ENCODE measurements at regions not wholly inside any gene's neighbourhood (a gene's known extent, or its start where the extent isn't known, plus 50 kb on each side); places are given as distances from the start of the nearest gene placed in this dataset.

- DNase-seq, result no peak
- H3K27me3 ChIP-seq, result peaks cover 19 to 74% (median 61%) of the 10 kb centered on the region in 7 donors
- WGBS, 2 donors, result 23 to 29% methylated on average over 7 of the region's 7 CpGs
Observed at GRCh38 chr10:23692736-23693135, 253.9 kb downstream of the OTUD1 start.

GRCh38 chr10:23693501-23693901 is 254.6 kb downstream of the OTUD1 start:
- intact Hi-C loops (cut with DNase I), result no loop called here
- 2 to 3% methylated on average over 23 of the region's 23 CpGs for WGBS, 2 donors
- Histone ChIP-seq H3K4me1 (peaks cover 3 to 22% (median 18%) of the 10 kb centered on the region in 9 donors), H3K9me3 (no peaks in the 10 kb centered on the region), H3K27ac (no peak overlapping the region), H3K36me3 (no peaks in the 10 kb centered on the region), H3K4me3 (no peak overlapping the region), H3K27me3 (peaks cover 19 to 82% (median 68%) of the 10 kb centered on the region in 7 donors)
- ATAC-seq (no peak), DNase-seq (no peak)
- TF ChIP-seq CTCF (IDR thresholded peaks at IDR 0.05), result no peak

More at GRCh38 chr10:23692736-23693135, 253.9 kb downstream of the OTUD1 start:
- Histone ChIP-seq H3K4me3 (no peak overlapping the region), H3K27ac (no peak overlapping the region), H3K9me3 (no peaks in the 10 kb centered on the region), H3K4me1 (peaks cover 3 to 22% (median 18%) of the 10 kb centered on the region in 9 donors), H3K36me3 (no peaks in the 10 kb centered on the region)
- intact Hi-C loops (cut with DNase I), result no loop called here
- no peak for TF ChIP-seq CTCF (IDR thresholded peaks at IDR 0.05)
- no peak for ATAC-seq

- DNase-seq (no peak), ATAC-seq (no peak)
- TF ChIP-seq CTCF (IDR thresholded peaks at IDR 0.05), result no peak
- H3K4me1 ChIP-seq, result peaks cover 3 to 22% (median 18%) of the 10 kb centered on the region in 9 donors
- H3K9me3 ChIP-seq, result no peaks in the 10 kb centered on the region
- no peaks in the 10 kb centered on the region for H3K36me3 ChIP-seq
- H3K27me3 ChIP-seq, result peaks cover 19 to 86% (median 66%) of the 10 kb centered on the region in 7 donors
- intact Hi-C loops (cut with DNase I), result no loop called here
- H3K4me3 ChIP-seq, result peak overlapping the region in 5 of 10 donors; percentile 23 to 47 (median 44)
- WGBS, 2 donors, result 1% methylated on average over 18 of the region's 18 CpGs
- H3K27ac ChIP-seq, result no peak overlapping the region
Observed at GRCh38 chr10:23693925-23694324, 255.1 kb downstream of the OTUD1 start.

- H3K4me1 ChIP-seq, result peaks cover 3 to 22% (median 18%) of the 10 kb centered on the region in 9 donors
- ATAC-seq, result peak in 2 of 8 donors; percentile 18 to 44
- DNase-seq, result no peak
- no peaks in the 10 kb centered on the region for H3K9me3 ChIP-seq
- no peak for TF ChIP-seq CTCF (IDR thresholded peaks at IDR 0.05)
- H3K4me3 ChIP-seq, result peak overlapping the region; percentile 14 to 47 (median 35)
- H3K27me3 ChIP-seq, result peaks cover 19 to 90% (median 72%) of the 10 kb centered on the region in 7 donors
- no peak overlapping the region for H3K27ac ChIP-seq
- WGBS, 2 donors, result 0 to 1% methylated on average over 45 to 49 of the region's 49 CpGs
- intact Hi-C loops (cut with DNase I), result no loop called here
- no peaks in the 10 kb centered on the region for H3K36me3 ChIP-seq
Observed at GRCh38 chr10:23694446-23694920, 255.6 kb downstream of the OTUD1 start.

All from heart right ventricle (tissue), 16 donors.